GM12875 (cell line): ENCODE measurements at regions not wholly inside any gene's neighbourhood (a gene's known extent, or its start where the extent isn't known, plus 50 kb on each side); places are given as distances from the start of the nearest gene placed in this dataset.

Experiments used
- H3K4me3 ChIP-seq: one replicate; pipeline ENCODE4 v1.5.1; 2011; ENCODE audit warnings: low read depth, low read length, control low read depth
- TF ChIP-seq, protein P1 (sequence below): IDR thresholded peaks from 2 replicates; pipeline ENCODE4 v1.5.1; 2011; ENCODE audit warnings: low read depth, mild to moderate bottlenecking, control low read depth, inconsistent platforms, low read length, moderate library complexity, borderline replicate concordance; ENCODE audit not compliant: insufficient read depth

DNA sequence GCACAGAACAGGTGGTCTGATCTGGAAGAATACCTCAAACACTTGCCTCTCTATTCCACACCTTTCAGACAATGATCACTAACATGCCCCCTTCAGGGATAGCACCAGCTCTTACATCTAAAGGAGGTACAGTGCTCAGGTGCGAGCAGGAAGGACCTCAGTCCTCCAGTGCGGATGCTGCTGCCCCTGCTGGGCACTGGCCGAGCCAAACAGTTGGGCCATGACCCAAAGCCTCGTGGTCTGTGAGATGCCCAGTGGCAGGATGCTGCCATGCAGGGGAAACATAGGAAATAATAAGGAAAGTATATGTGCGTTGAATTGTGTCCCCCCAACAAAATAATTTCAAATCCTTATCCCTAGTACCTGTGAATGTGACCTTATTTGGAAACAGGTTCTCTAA, 243.7 kb downstream of the NDUFA10 start:
- H3K4me3 ChIP-seq, result no peak overlapping the region
- TF ChIP-seq, protein P1, sequence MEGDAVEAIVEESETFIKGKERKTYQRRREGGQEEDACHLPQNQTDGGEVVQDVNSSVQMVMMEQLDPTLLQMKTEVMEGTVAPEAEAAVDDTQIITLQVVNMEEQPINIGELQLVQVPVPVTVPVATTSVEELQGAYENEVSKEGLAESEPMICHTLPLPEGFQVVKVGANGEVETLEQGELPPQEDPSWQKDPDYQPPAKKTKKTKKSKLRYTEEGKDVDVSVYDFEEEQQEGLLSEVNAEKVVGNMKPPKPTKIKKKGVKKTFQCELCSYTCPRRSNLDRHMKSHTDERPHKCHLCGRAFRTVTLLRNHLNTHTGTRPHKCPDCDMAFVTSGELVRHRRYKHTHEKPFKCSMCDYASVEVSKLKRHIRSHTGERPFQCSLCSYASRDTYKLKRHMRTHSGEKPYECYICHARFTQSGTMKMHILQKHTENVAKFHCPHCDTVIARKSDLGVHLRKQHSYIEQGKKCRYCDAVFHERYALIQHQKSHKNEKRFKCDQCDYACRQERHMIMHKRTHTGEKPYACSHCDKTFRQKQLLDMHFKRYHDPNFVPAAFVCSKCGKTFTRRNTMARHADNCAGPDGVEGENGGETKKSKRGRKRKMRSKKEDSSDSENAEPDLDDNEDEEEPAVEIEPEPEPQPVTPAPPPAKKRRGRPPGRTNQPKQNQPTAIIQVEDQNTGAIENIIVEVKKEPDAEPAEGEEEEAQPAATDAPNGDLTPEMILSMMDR, result no peak

DNA sequence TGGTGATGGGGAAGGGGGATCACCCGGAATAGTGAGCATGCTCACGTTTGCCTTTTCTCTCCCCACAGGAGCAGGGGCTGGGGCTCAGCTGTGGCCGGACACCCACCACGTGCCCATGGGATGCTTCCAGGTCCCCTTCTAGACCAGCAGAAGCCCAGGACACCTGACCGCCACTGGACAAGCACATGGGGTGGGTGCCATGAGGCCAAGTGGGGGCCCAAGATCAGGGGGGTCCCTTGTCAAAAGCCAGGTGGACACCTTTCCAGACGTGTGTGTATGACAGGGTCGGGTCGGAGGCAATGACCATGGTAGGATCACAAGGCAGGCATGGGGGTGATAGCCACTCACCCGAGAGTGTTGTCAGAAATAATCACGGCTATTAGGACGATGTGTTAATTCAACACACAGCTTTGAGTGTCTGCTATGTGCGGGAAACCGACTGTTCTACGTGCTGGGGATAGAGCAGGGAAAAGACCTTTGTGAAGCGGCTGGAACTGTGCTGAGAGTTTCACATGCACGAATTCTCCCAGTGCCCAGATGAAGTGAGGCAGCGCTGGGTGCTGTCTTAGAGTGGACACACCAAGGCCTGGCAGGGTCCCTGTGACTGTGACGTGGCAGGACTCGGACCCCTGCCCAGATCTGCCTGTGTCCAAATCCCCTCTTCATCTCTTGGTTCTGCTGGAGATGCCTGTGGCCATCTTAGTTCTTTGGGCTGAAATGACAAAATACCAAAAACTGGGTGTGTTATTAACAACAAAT, 244.7 kb downstream of the NDUFA10 start:
- TF ChIP-seq, protein P1, result no peak
- H3K4me3 ChIP-seq, result no peak overlapping the region

DNA sequence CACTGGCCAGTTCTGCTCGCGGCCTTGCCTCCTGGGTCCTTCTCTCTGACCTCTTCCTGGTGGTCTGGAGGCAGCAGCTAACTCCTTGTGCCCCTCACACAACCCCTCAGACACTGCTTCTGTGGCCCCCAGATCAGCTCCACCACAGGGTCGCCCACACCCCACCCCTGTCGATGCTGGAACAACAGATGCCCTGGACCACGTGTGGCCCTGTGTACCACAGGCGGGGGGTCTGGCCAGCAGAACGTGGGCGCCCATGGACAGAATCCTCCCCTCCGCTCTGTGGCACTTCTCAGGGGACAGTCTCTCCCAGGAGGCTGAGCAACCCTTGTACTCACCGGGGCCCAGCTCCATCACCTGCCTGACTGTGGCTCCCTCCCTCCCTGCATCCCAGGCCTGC, 245.6 kb downstream of the NDUFA10 start:
- H3K4me3 ChIP-seq, result no peak overlapping the region
- TF ChIP-seq, protein P1, result no peak

DNA sequence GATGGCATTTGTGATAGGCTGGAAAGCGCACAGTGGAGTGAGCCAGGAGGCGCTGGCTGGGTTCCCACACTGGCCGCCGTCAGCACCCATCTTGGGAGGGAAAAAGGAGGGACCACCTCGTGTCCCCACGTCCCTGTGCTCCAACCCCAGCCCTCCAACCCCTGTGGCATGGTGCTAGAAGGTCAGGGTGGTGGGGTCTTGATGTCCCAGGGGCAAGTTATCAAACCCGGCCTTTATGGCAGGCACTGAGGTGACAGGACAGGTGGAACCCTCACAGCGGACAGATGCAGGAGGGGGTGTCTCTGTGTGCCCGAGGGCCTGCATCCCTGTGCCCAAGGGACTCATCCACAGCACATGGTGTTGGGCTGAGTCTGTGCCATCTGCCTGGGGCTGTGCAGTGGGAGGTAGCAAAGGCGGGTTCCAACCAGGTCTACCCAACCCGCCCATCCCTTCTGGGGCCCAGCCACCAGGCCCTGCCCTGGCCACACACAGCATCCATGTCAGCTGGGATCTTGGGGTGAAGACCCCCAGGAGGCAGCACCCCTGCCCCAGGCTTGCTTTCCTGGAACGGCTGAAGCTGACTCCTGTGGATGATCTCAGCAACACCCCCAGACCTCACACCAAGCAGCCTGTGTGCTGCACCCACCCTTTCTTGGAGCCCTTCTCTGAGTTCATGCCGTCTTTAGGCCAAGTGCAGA, 246.1 kb downstream of the NDUFA10 start:
- TF ChIP-seq, protein P1, result no peak

DNA sequence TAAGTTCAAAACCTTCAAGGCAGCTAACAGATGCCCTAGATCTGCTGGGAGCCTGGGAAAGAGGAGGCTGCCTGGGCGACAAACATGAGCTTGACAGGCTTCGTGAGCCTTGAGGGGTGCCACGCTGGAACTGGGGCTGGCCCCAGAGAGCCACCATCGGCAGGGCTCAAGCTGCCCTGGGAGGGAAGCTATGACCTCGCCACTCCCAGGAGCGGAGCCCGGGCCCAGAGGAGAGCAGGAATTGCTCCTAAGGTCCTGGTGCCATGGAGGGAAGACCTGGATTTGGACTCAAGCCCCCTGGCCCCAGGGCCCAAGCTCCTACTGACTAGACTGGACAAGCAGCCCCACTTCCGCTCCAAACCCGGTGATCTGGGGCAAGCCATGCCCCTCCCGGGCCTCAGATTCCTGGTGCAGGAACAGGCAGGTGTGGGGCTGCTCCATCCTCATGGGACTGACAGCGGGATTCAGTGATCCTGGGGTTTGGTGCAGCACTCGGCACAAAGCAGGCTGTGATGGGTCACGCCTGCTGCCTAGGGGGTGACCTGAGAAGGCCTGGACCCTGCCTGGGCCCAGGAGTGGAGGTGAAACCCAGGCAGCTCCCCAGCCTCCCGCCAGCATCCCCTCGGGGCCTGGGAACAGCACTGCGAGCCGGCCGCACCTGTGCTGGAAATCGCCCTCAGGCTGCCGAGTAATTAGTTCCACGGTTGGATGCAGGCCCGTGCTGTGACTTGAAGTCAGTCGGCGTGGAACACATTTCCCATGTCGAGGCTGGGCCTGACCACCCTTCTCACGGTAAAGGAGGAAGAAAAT, 246.9 kb downstream of the NDUFA10 start:
- H3K4me3 ChIP-seq, result no peak overlapping the region
- TF ChIP-seq, protein P1, result no peak

More for the DNA sequence above, 246.1 kb downstream of the NDUFA10 start:
- no peak overlapping the region for H3K4me3 ChIP-seq

DNA sequence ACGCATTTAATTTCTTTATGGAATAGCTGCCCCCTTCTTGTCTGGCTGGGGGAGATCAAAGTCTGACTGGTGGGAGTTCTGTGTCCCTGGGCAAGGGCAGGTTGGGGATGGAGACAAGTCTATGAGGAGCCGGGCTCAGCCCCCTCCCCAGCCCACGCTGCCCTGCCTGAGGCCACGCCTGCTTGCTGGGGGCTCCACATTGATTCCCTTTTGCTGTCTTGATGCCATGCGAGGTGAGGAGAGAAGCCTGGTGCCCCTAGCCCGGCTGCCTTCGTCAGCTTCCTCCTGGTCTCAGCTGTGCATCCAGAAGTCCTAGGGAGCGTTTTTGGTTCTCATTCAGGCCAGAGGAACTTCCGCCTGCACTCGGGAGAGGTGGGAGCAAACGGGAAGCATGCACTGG, 247.9 kb downstream of the NDUFA10 start:
- no peak overlapping the region for H3K4me3 ChIP-seq
- TF ChIP-seq, protein P1, result no peak
